Panc1 (cell line): ENCODE measurements at regions not wholly inside any gene's neighbourhood (a gene's known extent, or its start where the extent isn't known, plus 50 kb on each side); places are given as distances from the start of the nearest gene placed in this dataset.

Experiments
- ATAC-seq: fragments of 200-7000 bp; cut with Tn5 transposase; 2 replicates; pipeline ENCODE4 v1.9.1; 2020; ENCODE audit warnings: mild to moderate bottlenecking, moderate library complexity
- BruUV-seq: library from RNA; stranded (reverse); fragments of 400-500 nt; replicated peaks from 2 replicates; lab custom pipeline; 2021; lab: Mats Ljungman, UMichigan
- CTCF ChIA-PET: fragments of 300-600 bp; sonication (Branson Sonifier 250); formaldehyde crosslinking; loops from one replicate; lab custom pipeline; 2022; ENCODE audit warnings: antibody characterized with exemption; lab: Charles Lee
- POLR2A ChIA-PET: fragments of 300-600 bp; sonication (Branson Sonifier 250); formaldehyde crosslinking; loops from one replicate; lab custom pipeline; 2022; ENCODE audit warnings: antibody characterized with exemption; lab: Charles Lee
- DNase-seq: peaks from one replicate; pipeline ENCODE4 v3.0.0-alpha.2; 2010; ENCODE audit warnings: low read depth, low spot score
- H3K27ac ChIP-seq: 2 replicates; pipeline ENCODE4 v1.5.1; 2011; ENCODE audit warnings: mild to moderate bottlenecking, low read length, inconsistent platforms
- H3K27me3 ChIP-seq: fragments of 200-500 bp; sonication (Bioruptor generic); 2 replicates; pipeline ENCODE4 v1.6.0; 2014; ENCODE audit warnings: low read length, inconsistent platforms; ENCODE audit not compliant: control insufficient read depth, insufficient read depth
- H3K36me3 ChIP-seq: fragments of 200-500 bp; sonication (Bioruptor generic); 2 replicates; pipeline ENCODE4 v1.5.1; 2014; ENCODE audit warnings: inconsistent platforms, mild to moderate bottlenecking, low read length, moderate library complexity; ENCODE audit not compliant: control insufficient read depth, insufficient read depth
- H3K4me1 ChIP-seq: 2 replicates; pipeline ENCODE4 v1.5.1; 2011; ENCODE audit warnings: inconsistent platforms, mild to moderate bottlenecking, low read length, moderate library complexity; ENCODE audit not compliant: control insufficient read depth, insufficient read depth
- H3K4me3 ChIP-seq, 2 experiments: 2 replicates each; pipeline ENCODE4 v1.5.1; 2011 to 2012; ENCODE audit warnings: low read depth in 2 of 2, low read length in 2 of 2, mild to moderate bottlenecking in 2 of 2, inconsistent platforms in 1 of 2, moderate library complexity in 1 of 2
- H3K9me3 ChIP-seq: fragments of 200-500 bp; sonication (Bioruptor generic); 2 replicates; pipeline ENCODE4 v1.5.1; 2014; ENCODE audit warnings: low read depth, mild to moderate bottlenecking, inconsistent platforms, low read length, moderate library complexity; ENCODE audit not compliant: control insufficient read depth, insufficient read depth
- POLR2AphosphoS5 ChIP-seq: IDR thresholded peaks from 2 replicates; pipeline ENCODE4 v1.6.1; 2012; ENCODE audit warnings: mild to moderate bottlenecking, low read depth, low read length, moderate library complexity
- SIN3A ChIP-seq: IDR thresholded peaks from 2 replicates; pipeline ENCODE4 v1.6.1; 2012; ENCODE audit warnings: low read depth, mild to moderate bottlenecking, low read length, moderate library complexity, borderline replicate concordance; ENCODE audit not compliant: insufficient read depth
- TCF7L2 ChIP-seq: IDR thresholded peaks from 2 replicates; pipeline ENCODE4 v1.6.1; 2011; ENCODE audit warnings: mild to moderate bottlenecking, low read depth, low read length, inconsistent platforms
- in situ Hi-C: cut with HindIII; loops from 2 replicates; pipeline ENCODE4 v1.10.0; 2016; ENCODE audit warnings: low sequenced_read_pairs, low pct_unique_long_range_greater_than_20kb
- intact Hi-C: fragments of 100-400 bp; cut with micrococcal nuclease; formaldehyde crosslinking; loops from one replicate; pipeline ENCODE4 v1.10.0; 2022; ENCODE audit not compliant: unreplicated experiment
- TF ChIP-seq, protein P1 (sequence below): fragments of 450-650 bp; IDR thresholded peaks from 2 replicates; pipeline ENCODE4 v1.5.1; 2017; ENCODE audit warnings: mild to moderate bottlenecking
- TF ChIP-seq, protein P2 (sequence below), 2 experiments: IDR thresholded peaks; 2 replicates each; pipeline ENCODE4 v1.6.1; 2011 to 2012; ENCODE audit warnings: low read depth in 2 of 2, control low read depth in 1 of 2, low read length in 1 of 2, mild to moderate bottlenecking in 1 of 2, moderate library complexity in 1 of 2; ENCODE audit not compliant: insufficient read depth in 1 of 2

GRCh38 chr3:23691357-23691895 lies 114.3 kb upstream of the UBE2E1 start:
- Histone ChIP-seq H3K9me3 (0 out of 2 replicates have a peak, but pooled peaks cover 2% of the 10 kb centered on the region), H3K36me3 (no peaks in the 10 kb centered on the region), H3K27me3 (no peaks in the 10 kb centered on the region), H3K4me1 (peaks cover 12% of the 10 kb centered on the region), H3K4me3 (no peak overlapping the region), H3K27ac (no peak overlapping the region)
- intact Hi-C loops = no loop called here
- TF ChIP-seq POLR2AphosphoS5 = no peak
- BruUV-seq = no TSS peak
- ChIA-PET POLR2A (interaction anchor here (0.6 kb wide), 2 partner anchors 53 to 1047 kb away, joined by 3 to 9 read pairs; no protein-coding TSS in a partner anchor), CTCF (no interaction called here)
- ATAC-seq = no peak
- no peak for DNase-seq
- in situ Hi-C loops = no loop called here

GRCh38 chr3:23696842-23697241 lies 108.9 kb upstream of the UBE2E1 start:
- no peaks in the 10 kb centered on the region for H3K9me3 ChIP-seq
- intact Hi-C loops = no loop called here
- TF ChIP-seq, protein P1, sequence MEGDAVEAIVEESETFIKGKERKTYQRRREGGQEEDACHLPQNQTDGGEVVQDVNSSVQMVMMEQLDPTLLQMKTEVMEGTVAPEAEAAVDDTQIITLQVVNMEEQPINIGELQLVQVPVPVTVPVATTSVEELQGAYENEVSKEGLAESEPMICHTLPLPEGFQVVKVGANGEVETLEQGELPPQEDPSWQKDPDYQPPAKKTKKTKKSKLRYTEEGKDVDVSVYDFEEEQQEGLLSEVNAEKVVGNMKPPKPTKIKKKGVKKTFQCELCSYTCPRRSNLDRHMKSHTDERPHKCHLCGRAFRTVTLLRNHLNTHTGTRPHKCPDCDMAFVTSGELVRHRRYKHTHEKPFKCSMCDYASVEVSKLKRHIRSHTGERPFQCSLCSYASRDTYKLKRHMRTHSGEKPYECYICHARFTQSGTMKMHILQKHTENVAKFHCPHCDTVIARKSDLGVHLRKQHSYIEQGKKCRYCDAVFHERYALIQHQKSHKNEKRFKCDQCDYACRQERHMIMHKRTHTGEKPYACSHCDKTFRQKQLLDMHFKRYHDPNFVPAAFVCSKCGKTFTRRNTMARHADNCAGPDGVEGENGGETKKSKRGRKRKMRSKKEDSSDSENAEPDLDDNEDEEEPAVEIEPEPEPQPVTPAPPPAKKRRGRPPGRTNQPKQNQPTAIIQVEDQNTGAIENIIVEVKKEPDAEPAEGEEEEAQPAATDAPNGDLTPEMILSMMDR = no peak
- TF ChIP-seq SIN3A (no peak), TCF7L2 (no peak), POLR2AphosphoS5 (no peak)
- TF ChIP-seq, protein P2, sequence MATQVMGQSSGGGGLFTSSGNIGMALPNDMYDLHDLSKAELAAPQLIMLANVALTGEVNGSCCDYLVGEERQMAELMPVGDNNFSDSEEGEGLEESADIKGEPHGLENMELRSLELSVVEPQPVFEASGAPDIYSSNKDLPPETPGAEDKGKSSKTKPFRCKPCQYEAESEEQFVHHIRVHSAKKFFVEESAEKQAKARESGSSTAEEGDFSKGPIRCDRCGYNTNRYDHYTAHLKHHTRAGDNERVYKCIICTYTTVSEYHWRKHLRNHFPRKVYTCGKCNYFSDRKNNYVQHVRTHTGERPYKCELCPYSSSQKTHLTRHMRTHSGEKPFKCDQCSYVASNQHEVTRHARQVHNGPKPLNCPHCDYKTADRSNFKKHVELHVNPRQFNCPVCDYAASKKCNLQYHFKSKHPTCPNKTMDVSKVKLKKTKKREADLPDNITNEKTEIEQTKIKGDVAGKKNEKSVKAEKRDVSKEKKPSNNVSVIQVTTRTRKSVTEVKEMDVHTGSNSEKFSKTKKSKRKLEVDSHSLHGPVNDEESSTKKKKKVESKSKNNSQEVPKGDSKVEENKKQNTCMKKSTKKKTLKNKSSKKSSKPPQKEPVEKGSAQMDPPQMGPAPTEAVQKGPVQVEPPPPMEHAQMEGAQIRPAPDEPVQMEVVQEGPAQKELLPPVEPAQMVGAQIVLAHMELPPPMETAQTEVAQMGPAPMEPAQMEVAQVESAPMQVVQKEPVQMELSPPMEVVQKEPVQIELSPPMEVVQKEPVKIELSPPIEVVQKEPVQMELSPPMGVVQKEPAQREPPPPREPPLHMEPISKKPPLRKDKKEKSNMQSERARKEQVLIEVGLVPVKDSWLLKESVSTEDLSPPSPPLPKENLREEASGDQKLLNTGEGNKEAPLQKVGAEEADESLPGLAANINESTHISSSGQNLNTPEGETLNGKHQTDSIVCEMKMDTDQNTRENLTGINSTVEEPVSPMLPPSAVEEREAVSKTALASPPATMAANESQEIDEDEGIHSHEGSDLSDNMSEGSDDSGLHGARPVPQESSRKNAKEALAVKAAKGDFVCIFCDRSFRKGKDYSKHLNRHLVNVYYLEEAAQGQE (IDR thresholded peaks at IDR 0.05; ENCODE audit: insufficient read depth in 1 of 2, low read depth in 2 of 2, low read length in 1 of 2) = no peak
- ChIA-PET POLR2A (no interaction called here), CTCF (interaction anchor here (0.7 kb wide), 1 partner anchor 87 kb away, joined by 3 read pairs; no protein-coding TSS in a partner anchor)
- no peak overlapping the region for H3K27ac ChIP-seq
- H3K4me1 ChIP-seq = peaks cover 3% of the 10 kb centered on the region
- no peaks in the 10 kb centered on the region for H3K36me3 ChIP-seq
- H3K27me3 ChIP-seq = no peaks in the 10 kb centered on the region
- no peak for ATAC-seq
- BruUV-seq = no TSS peak
- no peak for DNase-seq
- in situ Hi-C loops = no loop called here
- H3K4me3 ChIP-seq = no peak overlapping the region

GRCh38 chr3:23697416-23697815 lies 108.3 kb upstream of the UBE2E1 start:
- no peak for DNase-seq
- no peak for ATAC-seq
- H3K27ac ChIP-seq = peak overlapping the region; percentile 51; the same call in 1 of the 2 replicates
- in situ Hi-C loops (no loop called here), intact Hi-C loops (no loop called here)
- no peaks in the 10 kb centered on the region for H3K27me3 ChIP-seq
- CTCF ChIA-PET = interaction anchor here (0.6 kb wide), 1 partner anchor 464 kb away, joined by 5 read pairs; no protein-coding TSS in a partner anchor
- TF ChIP-seq, protein P1 = no peak
- no TSS peak for BruUV-seq
- H3K36me3 ChIP-seq = no peaks in the 10 kb centered on the region
- H3K9me3 ChIP-seq = no peaks in the 10 kb centered on the region
- peaks cover 8% of the 10 kb centered on the region for H3K4me1 ChIP-seq
- POLR2A ChIA-PET = no interaction called here
- H3K4me3 ChIP-seq = no peak overlapping the region
